GM12878 (cell line): ENCODE measurements at regions not wholly inside any gene's neighbourhood (a gene's known extent, or its start where the extent isn't known, plus 50 kb on each side); places are given as distances from the start of the nearest gene placed in this dataset.
A peak's percentile ranks its signal among the peaks of the same experiment; 100 is the strongest.

Source experiments
- ATAC-seq: fragments of 200-7000 bp; cut with Tn5 transposase; 3 replicates; pipeline ENCODE4 v1.9.1; 2020; ENCODE audit warnings: mild to moderate bottlenecking, moderate library complexity
- BruUV-seq: library from RNA; stranded (reverse); fragments of 400-500 nt; replicated peaks from 2 replicates; lab custom pipeline; 2021; lab: Mats Ljungman, UMichigan
- CTCF ChIA-PET: fragments of 300-600 bp; sonication (Branson Sonifier 250); formaldehyde crosslinking; extraction: SDS; loops from one replicate; lab custom pipeline; 2021; ENCODE audit warnings: inconsistent platforms; lab: Yijun Ruan, JAX
- POLR2A ChIA-PET: fragments of 350-600 bp; formaldehyde crosslinking; extraction: SDS; loops from one replicate; lab custom pipeline; 2021; ENCODE audit warnings: inconsistent platforms; lab: Charles Lee
- RAD21 ChIA-PET: fragments of 300-600 bp; sonication (Branson Sonifier 250); formaldehyde crosslinking; loops from one replicate; lab custom pipeline; 2023; ENCODE audit warnings: antibody characterized with exemption; ENCODE audit not compliant: unreplicated experiment; lab: Charles Lee
- SMC1A ChIA-PET: fragments of 300-600 bp; sonication (Branson Sonifier 250); formaldehyde crosslinking; loops from one replicate; lab custom pipeline; 2023; ENCODE audit not compliant: unreplicated experiment, uncharacterized antibody; lab: Charles Lee
- DNase-seq: peaks from one replicate; pipeline ENCODE4 v3.0.0-alpha.2; 2011; ENCODE audit warnings: low read depth, low spot score
- FAIRE-seq: peaks from 3 replicates; lab custom pipeline; 2011; peaks lifted over from hg19 to GRCh38; lab: Jason Lieb, UNC
- H2AFZ ChIP-seq: 2 replicates; pipeline ENCODE4 v1.6.0; 2011; ENCODE audit warnings: low read depth, low read length, control low read depth; ENCODE audit not compliant: control insufficient read depth
- H3K27ac ChIP-seq: 2 replicates; pipeline ENCODE4 v1.5.1; 2011; ENCODE audit warnings: control low read depth; ENCODE audit not compliant: control insufficient read depth, insufficient read depth
- H3K27me3 ChIP-seq, 2 experiments: replicated peaks in 1 of 2; 2 replicates each; pipeline versions ENCODE4 v1.6.0 to v1.6.1; 2011; ENCODE audit warnings: low read length in 1 of 2; ENCODE audit not compliant: control insufficient read depth in 2 of 2, insufficient read depth in 2 of 2
- H3K36me3 ChIP-seq, 2 experiments: 2 replicates each; pipeline ENCODE4 v1.5.1; 2011; ENCODE audit warnings: low read length in 1 of 2; ENCODE audit not compliant: control insufficient read depth in 2 of 2, insufficient read depth in 2 of 2
- H3K4me1 ChIP-seq: 2 replicates; pipeline ENCODE4 v1.6.1; 2011; ENCODE audit warnings: mild to moderate bottlenecking, low read length, moderate library complexity, mixed read lengths; ENCODE audit not compliant: control insufficient read depth, insufficient read depth
- H3K4me2 ChIP-seq: 2 replicates; pipeline ENCODE4 v1.6.0; 2011; ENCODE audit warnings: control low read depth; ENCODE audit not compliant: control insufficient read depth, insufficient read depth
- H3K4me3 ChIP-seq: fragments of 200-600 bp; sonication (generic); 2 replicates; pipeline ENCODE4 v1.5.1; 2016
- H3K79me2 ChIP-seq: 2 replicates; pipeline ENCODE4 v1.6.0; 2011; ENCODE audit warnings: low read length; ENCODE audit not compliant: control insufficient read depth, insufficient read depth
- H3K9ac ChIP-seq: 2 replicates; pipeline ENCODE4 v1.8.0; 2011; ENCODE audit warnings: low read length, control low read depth, mixed read lengths; ENCODE audit not compliant: control insufficient read depth, insufficient read depth
- H3K9me3 ChIP-seq: replicated peaks from 3 replicates; pipeline ENCODE4 v1.5.1; 2011; ENCODE audit warnings: mild to moderate bottlenecking, low read length; ENCODE audit not compliant: control insufficient read depth, insufficient read depth
- H4K20me1 ChIP-seq: 2 replicates; pipeline ENCODE4 v1.6.0; 2011; ENCODE audit not compliant: control insufficient read depth, insufficient read depth
- CHD1 ChIP-seq: IDR thresholded peaks from 2 replicates; pipeline ENCODE4 v1.6.1; 2012; ENCODE audit warnings: low read depth, low read length, improper control_type of control experiment
- JUNB ChIP-seq: IDR thresholded peaks from 2 replicates; pipeline ENCODE4 v1.6.1; 2016; ENCODE audit warnings: antibody characterized with exemption, mild to moderate bottlenecking
- MEF2A ChIP-seq: IDR thresholded peaks from 2 replicates; pipeline ENCODE4 v1.6.1; 2011; ENCODE audit warnings: low read depth, mild to moderate bottlenecking, low read length, moderate library complexity; ENCODE audit not compliant: insufficient read depth
- NR2F1 ChIP-seq: fragments of 450-650 bp; conservative IDR thresholded peaks from 2 replicates; pipeline ENCODE4 v1.6.1; 2017; ENCODE audit warnings: mild to moderate bottlenecking
- TBL1XR1 ChIP-seq: IDR thresholded peaks from 2 replicates; pipeline ENCODE4 v1.6.1; 2012; ENCODE audit warnings: low read depth, low read length, improper control_type of control experiment
- WGBS: methylation state at CpG from one replicate; pipeline ENCODE4 v1.1.6; 2016; ENCODE audit warnings: low lambda C conversion rate; ENCODE audit not compliant: insufficient replicate concordance, insufficient coverage; ENCODE audit errors: missing lambda C conversion rate; 5-methylcytosine and 5-hydroxymethylcytosine counted together
- in situ Hi-C: fragments of 300-500 bp; cut with MboI; formaldehyde crosslinking; loops from 9 replicates; pipeline ENCODE4 v1.14.3; 2018; ENCODE audit warnings: mixed read lengths
- intact Hi-C: fragments of 100-400 bp; cut with micrococcal nuclease; formaldehyde crosslinking; loops from one replicate; pipeline ENCODE4 v1.14.2; 2022; ENCODE audit not compliant: unreplicated experiment
- TF ChIP-seq, protein P1 (sequence below): fragments of 450-650 bp; IDR thresholded peaks from 2 replicates; pipeline ENCODE4 v1.6.1; 2017; ENCODE audit warnings: antibody characterized with exemption, mild to moderate bottlenecking, moderate library complexity
- TF ChIP-seq, protein P2 (sequence below): fragments of 450-650 bp; IDR thresholded peaks from 2 replicates; pipeline ENCODE4 v1.6.1; 2016; ENCODE audit warnings: mild to moderate bottlenecking, moderate library complexity, borderline replicate concordance

DNA sequence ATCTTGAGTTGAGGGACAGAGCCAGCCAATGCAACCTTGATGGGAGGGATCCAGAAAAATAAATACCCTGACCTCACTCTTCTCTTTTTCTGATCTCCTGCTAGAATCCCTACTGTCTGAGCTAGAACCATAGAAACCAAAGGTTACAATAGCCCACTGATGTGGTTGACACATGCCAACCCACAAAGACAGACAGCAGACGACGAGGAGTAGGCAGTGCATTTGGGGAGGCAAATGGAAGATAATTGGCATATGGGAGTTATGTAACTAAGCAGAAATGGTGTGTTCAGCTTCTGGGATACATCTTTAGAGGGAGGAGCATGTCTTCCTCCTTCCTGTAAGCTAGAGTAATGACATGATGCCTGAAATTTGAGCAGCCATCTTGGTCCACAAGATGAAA lies 171.7 kb upstream of the FGGY start:
- TF ChIP-seq NR2F1 (0 out of 2 replicates have a peak, but pooled peaks have one; percentile 34), CHD1 (no peak)
- TF ChIP-seq, all 136 proteins: peak for 1
- no peaks in the 10 kb centered on the region for H4K20me1 ChIP-seq
- WGBS: 40% methylated on average over 2 of the region's 2 CpGs
- in situ Hi-C loops: no loop called here
- H3K27me3 ChIP-seq: no peaks in the 10 kb centered on the region
- ChIA-PET CTCF (interaction anchor here (0.6 kb wide), 1 partner anchor 226 kb away, joined by 3 read pairs; no protein-coding TSS in a partner anchor), RAD21 (no interaction called here), POLR2A (interaction anchor here (0.6 kb wide), 1 partner anchor 199 kb away, joined by 3 read pairs; no protein-coding TSS in a partner anchor), SMC1A (no interaction called here)
- H3K4me3 ChIP-seq: no peak overlapping the region
- H3K79me2 ChIP-seq: no peaks in the 10 kb centered on the region
- H3K4me2 ChIP-seq: no peak overlapping the region
- BruUV-seq: no TSS peak
- no peak overlapping the region for H2AFZ ChIP-seq
- no peak for DNase-seq
- no peaks in the 10 kb centered on the region; the same call in 2 of the 3 replicates for H3K9me3 ChIP-seq
- H3K4me1 ChIP-seq: no peaks in the 10 kb centered on the region; the same call in 1 of the 2 replicates
- no peak for ATAC-seq
- intact Hi-C loops: no loop called here
- no peak overlapping the region for H3K9ac ChIP-seq
- no peaks in the 10 kb centered on the region for H3K36me3 ChIP-seq
- FAIRE-seq: no peak
- no peak overlapping the region for H3K27ac ChIP-seq

DNA sequence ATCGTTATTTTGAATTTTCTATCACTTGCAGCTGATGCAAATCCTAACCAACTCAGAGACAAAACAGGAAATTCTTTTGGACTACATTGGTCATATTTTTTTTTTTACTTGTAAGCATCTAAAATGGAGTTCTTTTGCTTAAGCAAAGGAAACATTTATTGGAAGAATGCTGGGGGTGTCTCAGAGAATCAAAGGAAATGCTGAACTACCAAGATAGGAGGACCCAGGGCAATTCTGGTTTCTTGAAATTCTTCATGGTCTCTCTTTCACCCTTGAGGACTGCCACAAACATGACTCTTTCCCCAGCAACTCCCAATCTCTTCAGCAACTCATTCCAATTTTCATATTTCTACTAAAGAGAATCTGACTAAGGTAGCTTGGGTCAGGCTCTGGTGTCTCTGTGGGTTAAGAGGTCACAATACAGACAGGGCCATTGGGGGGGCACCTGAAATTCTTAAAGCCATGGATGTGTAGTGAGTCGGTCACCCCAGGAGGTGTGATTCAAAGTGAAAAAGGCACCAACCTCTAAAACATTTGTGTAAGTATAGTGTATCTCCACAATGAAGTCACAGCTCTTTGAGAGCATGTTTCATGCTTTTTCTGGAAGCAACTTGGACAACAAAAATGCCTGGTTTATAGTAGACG lies 171.1 kb upstream of the FGGY start:
- ATAC-seq (no peak), FAIRE-seq (no peak), DNase-seq (no peak)
- Histone ChIP-seq H3K4me2 (no peak overlapping the region), H3K9me3 (no peaks in the 10 kb centered on the region; the same call in 2 of the 3 replicates), H3K4me3 (no peak overlapping the region), H2AFZ (no peak overlapping the region), H4K20me1 (no peaks in the 10 kb centered on the region), H3K36me3 (no peaks in the 10 kb centered on the region), H3K27ac (no peak overlapping the region), H3K79me2 (no peaks in the 10 kb centered on the region), H3K27me3 (no peaks in the 10 kb centered on the region), H3K9ac (no peak overlapping the region), H3K4me1 (no peaks in the 10 kb centered on the region; the same call in 1 of the 2 replicates)
- no TSS peak for BruUV-seq
- 36% methylated on average over 3 of the region's 3 CpGs for WGBS
- RAD21 ChIA-PET: no interaction called here
- CTCF ChIA-PET: interaction anchor here (0.6 kb wide), 1 partner anchor 227 kb away, joined by 3 read pairs; no protein-coding TSS in a partner anchor
- in situ Hi-C loops: no loop called here
- intact Hi-C loops: no loop called here
- POLR2A ChIA-PET: interaction anchor here (0.6 kb wide), 1 partner anchor 198 kb away, joined by 3 read pairs; no protein-coding TSS in a partner anchor
- SMC1A ChIA-PET: no interaction called here
- TF ChIP-seq, protein P1, sequence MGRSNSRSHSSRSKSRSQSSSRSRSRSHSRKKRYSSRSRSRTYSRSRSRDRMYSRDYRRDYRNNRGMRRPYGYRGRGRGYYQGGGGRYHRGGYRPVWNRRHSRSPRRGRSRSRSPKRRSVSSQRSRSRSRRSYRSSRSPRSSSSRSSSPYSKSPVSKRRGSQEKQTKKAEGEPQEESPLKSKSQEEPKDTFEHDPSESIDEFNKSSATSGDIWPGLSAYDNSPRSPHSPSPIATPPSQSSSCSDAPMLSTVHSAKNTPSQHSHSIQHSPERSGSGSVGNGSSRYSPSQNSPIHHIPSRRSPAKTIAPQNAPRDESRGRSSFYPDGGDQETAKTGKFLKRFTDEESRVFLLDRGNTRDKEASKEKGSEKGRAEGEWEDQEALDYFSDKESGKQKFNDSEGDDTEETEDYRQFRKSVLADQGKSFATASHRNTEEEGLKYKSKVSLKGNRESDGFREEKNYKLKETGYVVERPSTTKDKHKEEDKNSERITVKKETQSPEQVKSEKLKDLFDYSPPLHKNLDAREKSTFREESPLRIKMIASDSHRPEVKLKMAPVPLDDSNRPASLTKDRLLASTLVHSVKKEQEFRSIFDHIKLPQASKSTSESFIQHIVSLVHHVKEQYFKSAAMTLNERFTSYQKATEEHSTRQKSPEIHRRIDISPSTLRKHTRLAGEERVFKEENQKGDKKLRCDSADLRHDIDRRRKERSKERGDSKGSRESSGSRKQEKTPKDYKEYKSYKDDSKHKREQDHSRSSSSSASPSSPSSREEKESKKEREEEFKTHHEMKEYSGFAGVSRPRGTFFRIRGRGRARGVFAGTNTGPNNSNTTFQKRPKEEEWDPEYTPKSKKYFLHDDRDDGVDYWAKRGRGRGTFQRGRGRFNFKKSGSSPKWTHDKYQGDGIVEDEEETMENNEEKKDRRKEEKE: no peak
- TF ChIP-seq TBL1XR1 (no peak), JUNB (no peak), MEF2A (no peak)
- TF ChIP-seq, protein P2, sequence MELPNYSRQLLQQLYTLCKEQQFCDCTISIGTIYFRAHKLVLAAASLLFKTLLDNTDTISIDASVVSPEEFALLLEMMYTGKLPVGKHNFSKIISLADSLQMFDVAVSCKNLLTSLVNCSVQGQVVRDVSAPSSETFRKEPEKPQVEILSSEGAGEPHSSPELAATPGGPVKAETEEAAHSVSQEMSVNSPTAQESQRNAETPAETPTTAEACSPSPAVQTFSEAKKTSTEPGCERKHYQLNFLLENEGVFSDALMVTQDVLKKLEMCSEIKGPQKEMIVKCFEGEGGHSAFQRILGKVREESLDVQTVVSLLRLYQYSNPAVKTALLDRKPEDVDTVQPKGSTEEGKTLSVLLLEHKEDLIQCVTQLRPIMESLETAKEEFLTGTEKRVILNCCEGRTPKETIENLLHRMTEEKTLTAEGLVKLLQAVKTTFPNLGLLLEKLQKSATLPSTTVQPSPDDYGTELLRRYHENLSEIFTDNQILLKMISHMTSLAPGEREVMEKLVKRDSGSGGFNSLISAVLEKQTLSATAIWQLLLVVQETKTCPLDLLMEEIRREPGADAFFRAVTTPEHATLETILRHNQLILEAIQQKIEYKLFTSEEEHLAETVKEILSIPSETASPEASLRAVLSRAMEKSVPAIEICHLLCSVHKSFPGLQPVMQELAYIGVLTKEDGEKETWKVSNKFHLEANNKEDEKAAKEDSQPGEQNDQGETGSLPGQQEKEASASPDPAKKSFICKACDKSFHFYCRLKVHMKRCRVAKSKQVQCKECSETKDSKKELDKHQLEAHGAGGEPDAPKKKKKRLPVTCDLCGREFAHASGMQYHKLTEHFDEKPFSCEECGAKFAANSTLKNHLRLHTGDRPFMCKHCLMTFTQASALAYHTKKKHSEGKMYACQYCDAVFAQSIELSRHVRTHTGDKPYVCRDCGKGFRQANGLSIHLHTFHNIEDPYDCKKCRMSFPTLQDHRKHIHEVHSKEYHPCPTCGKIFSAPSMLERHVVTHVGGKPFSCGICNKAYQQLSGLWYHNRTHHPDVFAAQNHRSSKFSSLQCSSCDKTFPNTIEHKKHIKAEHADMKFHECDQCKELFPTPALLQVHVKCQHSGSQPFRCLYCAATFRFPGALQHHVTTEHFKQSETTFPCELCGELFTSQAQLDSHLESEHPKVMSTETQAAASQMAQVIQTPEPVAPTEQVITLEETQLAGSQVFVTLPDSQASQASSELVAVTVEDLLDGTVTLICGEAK: no peak
